GM21619 (cell line): ENCODE measurements at regions not wholly inside any gene's neighbourhood (a gene's known extent, or its start where the extent isn't known, plus 50 kb on each side); places are given as distances from the start of the nearest gene placed in this dataset.
"Not testable (repeated sequence)": the region's sequence is repeated elsewhere in the genome, so short reads cannot be mapped to it uniquely, and the experiment has no call there.

ENCODE experiments used
- ATAC-seq: cut with Tn5 transposase; IDR thresholded peaks from one replicate; pipeline ENCODE4 v1.9.1; 2021; ENCODE audit not compliant: unreplicated experiment

DNA sequence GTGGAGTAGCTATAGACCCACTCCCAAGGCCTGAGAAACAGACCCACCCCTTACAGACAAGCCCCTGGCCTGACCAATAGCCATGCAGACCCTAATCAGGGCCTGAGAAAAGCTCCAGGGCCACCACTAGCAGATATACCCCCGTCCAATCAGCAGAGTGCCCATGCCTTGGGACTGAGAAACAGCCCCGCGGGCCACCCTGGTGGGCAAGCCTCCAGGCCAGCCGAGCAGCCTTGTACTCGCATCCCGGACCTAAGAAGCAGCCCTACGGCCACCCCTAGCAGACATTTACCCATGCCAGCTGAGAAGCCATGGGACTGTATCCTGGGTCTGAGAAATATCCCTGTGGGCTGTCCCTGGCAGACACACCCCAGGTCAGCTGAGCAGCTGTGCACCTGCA, 436.5 kb downstream of the SMARCA1 start:
- no peak for ATAC-seq

DNA sequence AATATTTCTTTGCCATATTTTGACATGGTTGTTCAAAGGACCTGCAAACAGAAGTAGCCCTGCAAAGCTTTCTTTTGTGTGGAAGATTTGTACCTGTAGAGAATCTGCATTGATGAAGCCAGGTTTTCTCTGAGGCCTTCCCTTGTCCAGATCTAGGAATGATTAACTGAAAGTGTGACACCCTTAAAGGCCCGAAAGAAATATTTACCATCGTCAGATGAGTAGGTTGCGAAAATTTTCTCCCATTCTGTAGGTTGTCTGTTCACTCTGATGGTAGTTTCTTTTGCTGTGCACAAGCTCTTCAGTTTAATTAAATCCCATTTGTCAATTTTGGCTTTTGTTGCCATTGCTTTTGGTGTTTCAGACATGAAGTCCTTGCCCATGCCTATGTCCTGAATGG, 439.0 kb downstream of the SMARCA1 start:
- not testable (repeated sequence) for ATAC-seq

DNA sequence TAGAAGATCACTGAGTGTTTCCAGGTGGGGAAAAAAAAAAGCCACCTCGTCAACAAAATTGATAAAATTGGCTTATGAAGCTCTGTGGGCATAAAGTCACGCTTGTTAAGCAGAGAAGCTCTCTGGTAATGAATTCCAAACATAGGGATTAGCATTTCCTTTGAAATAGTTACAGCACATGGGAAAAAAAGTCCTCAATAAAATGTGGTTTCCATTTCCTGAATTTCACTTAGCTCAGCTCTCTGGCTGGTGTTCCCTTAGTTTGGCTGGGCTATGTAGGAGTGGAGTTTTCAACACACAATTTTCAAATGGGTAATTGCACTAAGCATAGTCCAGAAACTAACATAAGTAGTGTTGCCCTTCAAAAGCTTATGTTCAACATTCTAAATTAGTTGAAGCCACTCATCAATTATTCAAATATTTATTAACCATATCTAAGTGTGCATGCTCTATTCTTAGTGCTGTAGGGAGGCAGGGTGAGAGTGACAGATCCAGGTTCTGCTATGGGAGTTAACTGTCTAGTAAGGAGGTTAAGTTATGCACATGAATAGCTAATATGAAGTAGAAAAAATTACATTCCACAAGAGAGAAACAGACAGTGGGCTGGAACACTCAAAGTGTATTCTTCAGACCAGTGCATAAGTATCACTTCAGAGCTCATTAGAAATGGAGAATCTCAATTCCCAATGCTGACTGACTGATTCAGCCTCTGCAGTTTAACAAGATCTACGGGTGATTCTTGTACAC, 445.7 kb downstream of the SMARCA1 start:
- ATAC-seq = no peak

GRCh38 chrX:129071390-129071789, 451.9 kb downstream of the SMARCA1 start:
- ATAC-seq = no peak

DNA sequence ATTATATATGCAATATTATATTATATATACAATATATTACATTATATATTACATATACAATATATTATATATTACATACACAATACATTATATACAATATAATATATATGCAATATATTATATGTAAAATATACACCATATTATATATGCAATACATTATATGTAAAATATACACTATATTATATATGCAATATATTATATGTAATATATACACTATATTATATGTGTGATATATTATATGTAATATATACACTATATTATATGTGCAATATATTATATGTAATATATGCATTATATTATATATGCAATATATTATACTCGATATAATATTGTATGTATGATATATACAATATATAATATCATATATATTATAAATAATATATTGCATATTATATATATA, 457.4 kb downstream of the SMARCA1 start:
- no peak for ATAC-seq

DNA sequence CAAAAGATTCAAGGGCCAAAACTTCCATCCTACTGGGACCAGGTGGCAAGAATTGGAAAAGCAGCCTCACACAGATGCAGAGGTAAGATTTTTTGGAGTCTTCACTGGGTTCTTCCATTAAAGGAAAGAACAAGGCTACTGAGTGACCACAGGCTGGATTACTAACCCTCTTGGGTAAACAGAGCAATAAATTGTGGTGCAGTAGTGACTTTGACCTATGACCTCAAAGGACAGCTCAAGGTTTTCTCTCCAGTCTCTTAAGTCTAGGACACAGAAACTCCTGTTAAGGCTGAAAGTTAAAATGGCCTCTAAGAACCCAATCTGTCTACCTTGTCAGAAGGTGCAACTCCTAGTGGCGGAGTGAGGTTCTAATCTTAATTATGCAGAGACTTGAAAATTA, 464.9 kb downstream of the SMARCA1 start:
- ATAC-seq = no peak

- ATAC-seq = no peak
Measured at GRCh38 chrX:129043138-129043537, 480.2 kb downstream of the SMARCA1 start.

DNA sequence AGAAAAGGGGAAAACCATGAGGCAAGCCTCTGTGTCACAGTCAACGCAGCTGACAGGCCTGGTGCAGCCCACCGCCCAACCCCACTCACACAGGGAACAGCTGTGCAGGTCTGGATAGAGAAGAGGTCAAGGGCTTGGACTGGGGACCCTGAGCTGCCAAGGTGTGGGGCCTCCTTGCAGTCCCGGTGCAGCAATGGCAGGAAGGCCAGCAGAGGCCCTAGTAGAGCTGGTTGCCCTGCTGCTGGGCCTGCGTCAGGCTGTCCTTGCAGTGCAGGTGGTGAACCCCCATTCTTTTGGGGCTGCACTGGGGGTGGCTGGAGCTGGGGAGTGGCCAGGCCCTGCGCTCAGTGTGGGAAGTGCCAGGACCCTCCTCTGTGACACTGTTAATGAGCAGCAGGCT, 482.0 kb downstream of the SMARCA1 start:
- ATAC-seq = no peak

GRCh38 chrX:129040124-129040523, 483.2 kb downstream of the SMARCA1 start:
- ATAC-seq = no peak

DNA sequence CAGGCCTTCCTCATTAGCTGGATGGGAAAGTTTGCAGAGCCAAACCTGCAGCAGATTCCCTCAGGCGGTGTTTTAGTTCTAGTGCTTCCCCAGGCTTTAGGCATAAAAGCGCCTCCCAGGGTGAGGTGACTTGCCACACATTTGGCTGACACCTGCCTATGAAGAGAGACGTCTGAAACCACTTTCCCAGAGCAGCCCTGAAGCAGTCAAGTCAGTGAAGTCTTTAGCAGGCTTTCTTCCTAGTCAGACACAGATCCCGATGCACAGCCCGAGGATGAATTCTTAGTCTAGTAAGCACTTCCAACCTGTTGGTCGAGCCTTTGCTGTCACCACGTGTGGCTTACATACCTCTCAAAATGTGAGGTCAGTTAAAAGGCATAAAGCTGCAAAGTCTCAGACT, 484.1 kb downstream of the SMARCA1 start:
- ATAC-seq = no peak

DNA sequence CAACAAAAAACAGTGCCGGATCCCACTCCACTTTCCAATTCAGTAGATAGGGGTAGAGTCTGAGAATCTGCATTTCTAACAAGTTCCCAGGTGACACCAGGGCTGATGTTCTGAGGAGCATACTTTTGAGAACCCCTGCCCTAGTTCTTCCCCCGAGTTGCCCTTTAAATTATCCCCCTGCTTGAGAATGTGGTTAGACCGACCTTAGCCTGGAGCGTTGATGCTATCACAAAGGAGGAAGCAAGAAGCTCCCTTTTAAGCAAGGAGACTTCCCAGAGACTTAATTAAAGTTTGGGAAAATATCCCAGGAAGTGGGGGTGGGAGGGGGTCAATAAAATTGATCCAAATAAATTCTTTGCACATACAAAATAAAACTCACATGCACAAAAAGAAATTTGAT, 485.9 kb downstream of the SMARCA1 start:
- ATAC-seq = no peak

DNA sequence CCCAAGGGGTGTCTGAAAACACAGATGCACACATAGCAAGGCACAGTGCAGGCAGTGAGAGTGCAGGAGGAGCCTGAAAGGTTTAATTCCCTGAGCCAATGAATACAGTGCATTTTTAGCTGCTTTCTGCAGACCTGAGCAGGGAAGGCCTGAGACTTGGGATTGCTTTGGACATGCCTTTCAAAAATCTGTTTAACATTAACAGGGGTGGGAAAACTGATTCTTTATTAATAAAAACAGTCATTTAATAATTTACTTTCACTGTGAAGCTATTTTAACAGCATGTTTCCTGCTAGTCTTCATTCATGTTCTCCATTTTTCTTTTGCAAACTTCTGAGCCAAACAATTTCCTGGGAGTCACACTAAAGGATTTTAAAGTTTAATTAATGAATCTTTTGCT, 488.1 kb downstream of the SMARCA1 start:
- no peak for ATAC-seq

DNA sequence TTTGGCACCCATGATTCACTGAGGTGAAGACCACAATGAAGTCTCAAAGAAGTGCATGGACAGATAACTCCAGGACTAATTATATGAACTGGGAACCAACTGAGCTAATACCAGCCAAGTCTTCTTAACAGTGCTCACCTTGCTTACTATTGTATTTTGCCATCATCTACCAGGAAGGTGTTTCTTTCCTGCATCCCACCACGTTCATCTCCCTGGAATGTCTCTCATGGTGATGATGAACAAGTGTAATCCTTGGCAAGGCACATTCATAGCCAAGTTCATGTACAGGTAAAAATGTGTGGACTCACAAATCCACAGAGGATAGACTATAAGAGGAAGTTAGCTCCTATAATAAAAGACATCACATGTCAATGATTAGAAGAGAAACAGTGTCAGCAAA, 489.1 kb downstream of the SMARCA1 start:
- ATAC-seq = no peak

DNA sequence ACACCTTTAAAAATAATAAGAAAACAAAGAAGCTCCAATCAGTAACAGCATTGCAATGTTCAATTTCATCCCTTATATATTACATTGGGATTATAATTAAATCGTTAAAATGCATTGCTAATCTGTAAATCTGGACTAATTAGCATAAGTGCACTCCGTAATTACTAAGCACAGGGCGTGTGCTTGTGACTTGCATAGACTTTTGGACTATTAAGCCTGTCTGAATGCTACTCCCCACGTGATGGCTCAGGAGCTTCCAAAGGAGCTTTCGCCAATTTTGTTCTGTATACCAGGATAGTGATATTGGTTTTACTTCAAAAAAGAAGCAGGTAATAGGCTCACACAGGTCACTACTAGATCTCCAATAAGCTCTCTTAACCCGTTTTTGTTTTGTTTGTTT, 497.1 kb downstream of the SMARCA1 start:
- ATAC-seq = no peak

DNA sequence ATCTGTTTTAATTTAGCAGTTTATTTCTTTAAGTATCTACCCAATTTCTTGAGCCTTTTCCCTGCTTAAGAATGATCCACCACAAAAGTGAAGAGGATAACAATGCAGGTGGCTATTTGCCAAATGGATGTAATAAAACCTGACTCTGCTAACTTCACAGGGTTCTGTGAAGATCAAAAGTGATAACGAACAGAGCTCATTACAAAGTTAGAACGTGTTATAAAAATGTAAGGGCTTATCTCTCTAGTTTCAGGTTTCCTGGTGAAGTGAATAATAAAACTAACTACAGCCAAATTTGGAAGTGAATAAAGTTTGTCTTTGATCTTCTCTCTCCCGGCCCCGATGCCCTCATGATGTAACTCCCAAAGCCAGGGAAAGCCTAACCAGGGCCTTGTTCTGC, 497.9 kb downstream of the SMARCA1 start:
- no peak for ATAC-seq

GRCh38 chrX:129019412-129019811, 503.9 kb downstream of the SMARCA1 start:
- ATAC-seq = no peak

GRCh38 chrX:129015381-129015780, 507.9 kb downstream of the SMARCA1 start:
- ATAC-seq = no peak

DNA sequence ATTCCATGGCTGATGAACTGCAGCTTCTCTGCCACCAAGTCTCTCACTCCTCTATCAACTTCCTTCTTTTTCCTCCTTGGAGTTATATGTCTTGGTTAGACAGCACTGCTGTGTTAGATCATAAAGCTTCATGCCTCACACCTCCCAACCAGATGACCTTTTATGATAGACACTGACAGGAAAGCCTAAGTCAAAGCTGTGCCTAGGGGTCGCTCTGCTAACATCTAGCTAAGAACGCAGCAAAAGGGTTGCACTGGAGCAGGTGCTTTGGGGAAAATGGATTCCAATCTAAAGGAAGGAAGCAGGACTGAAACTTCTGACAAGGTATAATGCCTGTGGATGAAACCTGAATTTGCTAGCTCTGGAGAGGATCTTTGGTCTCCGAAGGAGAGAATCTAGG, 509.7 kb downstream of the SMARCA1 start:
- ATAC-seq = no peak

GRCh38 chrX:129007631-129008030, 515.7 kb downstream of the SMARCA1 start:
- ATAC-seq = no peak

- ATAC-seq = no peak
Measured at GRCh38 chrX:129006491-129006890, 516.8 kb downstream of the SMARCA1 start.

- ATAC-seq = no peak
Measured at GRCh38 chrX:129000797-129001196, 522.5 kb downstream of the SMARCA1 start.

GRCh38 chrX:129000018-129000417, 523.3 kb downstream of the SMARCA1 start:
- ATAC-seq = no peak
